ENCODE measurements at regions not wholly inside any gene's neighbourhood (a gene's known extent, or its start where the extent isn't known, plus 50 kb on each side); places are given as distances from the start of the nearest gene placed in this dataset.

- no peak for DNase-seq (ENCODE audit: low read depth in 3 of 3)
Measured at GRCh38 chr10:44776181-44776580, 135.0 kb upstream of the TMEM72 start.

- no peak for DNase-seq (ENCODE audit: low read depth in 3 of 3)
Measured at GRCh38 chr10:44779511-44779910, 131.6 kb upstream of the TMEM72 start.

- DNase-seq (ENCODE audit: low read depth in 3 of 3): no peak
Measured at GRCh38 chr10:44780426-44780825, 130.7 kb upstream of the TMEM72 start.

- no peak for DNase-seq (ENCODE audit: low read depth in 3 of 3)
Measured at GRCh38 chr10:44781131-44781530, 130.0 kb upstream of the TMEM72 start.

- DNase-seq (ENCODE audit: low read depth in 3 of 3): no peak
Measured at GRCh38 chr10:44786286-44786850, 124.8 kb upstream of the TMEM72 start.

- DNase-seq (ENCODE audit: low read depth in 3 of 3): no peak
Measured at GRCh38 chr10:44787480-44788075, 123.6 kb upstream of the TMEM72 start.

GRCh38 chr10:44788147-44789129 is 122.7 kb upstream of the TMEM72 start:
- no peak for DNase-seq (ENCODE audit: low read depth in 3 of 3)

GRCh38 chr10:44792119-44792775 is 118.9 kb upstream of the TMEM72 start:
- DNase-seq (ENCODE audit: low read depth in 3 of 3): no peak

- DNase-seq (ENCODE audit: low read depth in 3 of 3): no peak
Measured at GRCh38 chr10:44799966-44800365, 111.2 kb upstream of the TMEM72 start.

GRCh38 chr10:44801383-44802327 is 109.5 kb upstream of the TMEM72 start:
- DNase-seq (ENCODE audit: low read depth in 3 of 3): no peak

GRCh38 chr10:44803862-44804261 is 107.3 kb upstream of the TMEM72 start:
- DNase-seq (ENCODE audit: low read depth in 3 of 3): no peak

- no peak for DNase-seq (ENCODE audit: low read depth in 3 of 3)
Measured at GRCh38 chr10:44804661-44805060, 106.5 kb upstream of the TMEM72 start.

- no peak for DNase-seq (ENCODE audit: low read depth in 3 of 3)
Measured at GRCh38 chr10:44805466-44806210, 105.5 kb upstream of the TMEM72 start.

- no peak for DNase-seq (ENCODE audit: low read depth in 3 of 3)
Measured at GRCh38 chr10:44806950-44807349, 104.2 kb upstream of the TMEM72 start.

- no peak for DNase-seq (ENCODE audit: low read depth in 3 of 3)
Measured at GRCh38 chr10:44807451-44807850, 103.7 kb upstream of the TMEM72 start.

- no peak for DNase-seq (ENCODE audit: low read depth in 3 of 3)
Measured at GRCh38 chr10:44809647-44810046, 101.5 kb upstream of the TMEM72 start.

GRCh38 chr10:44811072-44811471 is 100.1 kb upstream of the TMEM72 start:
- DNase-seq (ENCODE audit: low read depth in 3 of 3): no peak

- no peak for DNase-seq (ENCODE audit: low read depth in 3 of 3)
Measured at GRCh38 chr10:44813201-44813600, 97.9 kb upstream of the TMEM72 start.

- no peak for DNase-seq (ENCODE audit: low read depth in 3 of 3)
Measured at GRCh38 chr10:44814929-44815328, 96.2 kb upstream of the TMEM72 start.

GRCh38 chr10:44818041-44818649 is 93.0 kb upstream of the TMEM72 start:
- DNase-seq (ENCODE audit: low read depth in 3 of 3): no peak
